ENCODE measurements at regions not wholly inside any gene's neighbourhood (a gene's known extent, or its start where the extent isn't known, plus 50 kb on each side); places are given as distances from the start of the nearest gene placed in this dataset.

GRCh38 chr22:47676685-47677084 lies 914.2 kb downstream of the TBC1D22A start:
- H3K9me3 ChIP-seq (ENCODE audit: control insufficient read depth, insufficient read depth, low read length) = no peaks in the 10 kb centered on the region
- TF ChIP-seq EZH2phosphoT487 (IDR thresholded peaks at IDR 0.05; ENCODE audit: borderline replicate concordance, low read length) (no peak), CTCF (IDR thresholded peaks at IDR 0.05; ENCODE audit: low read depth, low read length, poor library complexity, severe bottlenecking) (no peak)

GRCh38 chr22:47674600-47674999 lies 912.1 kb downstream of the TBC1D22A start:
- H3K4me3 ChIP-seq (ENCODE audit: low read length) = no peak overlapping the region
- no peaks in the 10 kb centered on the region for H3K27me3 ChIP-seq (ENCODE audit: control insufficient read depth, low read length)
- no peak overlapping the region for H3K27ac ChIP-seq (ENCODE audit: low read depth, low read length)
- H3K79me2 ChIP-seq (ENCODE audit: control insufficient read depth, low read length) = no peaks in the 10 kb centered on the region
- H3K4me1 ChIP-seq (ENCODE audit: control insufficient read depth, low read length) = no peaks in the 10 kb centered on the region
- no peaks in the 10 kb centered on the region for H3K36me3 ChIP-seq (ENCODE audit: control insufficient read depth, low read length)
- H3F3A ChIP-seq (ENCODE audit: control insufficient read depth, insufficient read depth) = no peaks in the 10 kb centered on the region
- H3K9me3 ChIP-seq (ENCODE audit: control insufficient read depth, insufficient read depth, low read length) = no peaks in the 10 kb centered on the region
- TF ChIP-seq CTCF (IDR thresholded peaks at IDR 0.05; ENCODE audit: low read depth, low read length, poor library complexity, severe bottlenecking) (no peak), EZH2phosphoT487 (IDR thresholded peaks at IDR 0.05; ENCODE audit: borderline replicate concordance, low read length) (no peak)
- no peak overlapping the region for H3K4me2 ChIP-seq (ENCODE audit: low read length)
- H3K9me2 ChIP-seq (replicated peaks; ENCODE audit: control insufficient read depth, low read length) = no peaks in the 10 kb centered on the region
- no peaks in the 10 kb centered on the region for H4K20me1 ChIP-seq (ENCODE audit: control insufficient read depth, insufficient read depth, low read depth, low read length)

More at GRCh38 chr22:47676685-47677084, 914.2 kb downstream of the TBC1D22A start:
- H3K4me1 ChIP-seq (ENCODE audit: control insufficient read depth, low read length) = no peaks in the 10 kb centered on the region
- no peaks in the 10 kb centered on the region for H3K79me2 ChIP-seq (ENCODE audit: control insufficient read depth, low read length)
- H3K9me2 ChIP-seq (replicated peaks; ENCODE audit: control insufficient read depth, low read length) = no peaks in the 10 kb centered on the region
- no peaks in the 10 kb centered on the region for H3K27me3 ChIP-seq (ENCODE audit: control insufficient read depth, low read length)
- no peaks in the 10 kb centered on the region for H4K20me1 ChIP-seq (ENCODE audit: control insufficient read depth, insufficient read depth, low read depth, low read length)
- H3F3A ChIP-seq (ENCODE audit: control insufficient read depth, insufficient read depth) = no peaks in the 10 kb centered on the region
- no peak overlapping the region for H3K4me3 ChIP-seq (ENCODE audit: low read length)
- no peaks in the 10 kb centered on the region for H3K36me3 ChIP-seq (ENCODE audit: control insufficient read depth, low read length)
- H3K27ac ChIP-seq (ENCODE audit: low read depth, low read length) = no peak overlapping the region
- no peak overlapping the region for H3K4me2 ChIP-seq (ENCODE audit: low read length)

- Histone ChIP-seq H4K20me1 (ENCODE audit: control insufficient read depth, insufficient read depth, low read depth, low read length) (no peaks in the 10 kb centered on the region), H3K9me3 (ENCODE audit: control insufficient read depth, insufficient read depth, low read length) (no peaks in the 10 kb centered on the region), H3K9me2 (replicated peaks; ENCODE audit: control insufficient read depth, low read length) (no peaks in the 10 kb centered on the region), H3K4me1 (ENCODE audit: control insufficient read depth, low read length) (no peaks in the 10 kb centered on the region), H3K4me3 (ENCODE audit: low read length) (no peak overlapping the region), H3K27me3 (ENCODE audit: control insufficient read depth, low read length) (no peaks in the 10 kb centered on the region), H3K27ac (ENCODE audit: low read depth, low read length) (no peak overlapping the region), H3F3A (ENCODE audit: control insufficient read depth, insufficient read depth) (no peaks in the 10 kb centered on the region), H3K4me2 (ENCODE audit: low read length) (no peak overlapping the region), H3K36me3 (ENCODE audit: control insufficient read depth, low read length) (no peaks in the 10 kb centered on the region), H3K79me2 (ENCODE audit: control insufficient read depth, low read length) (no peaks in the 10 kb centered on the region)
- TF ChIP-seq EZH2phosphoT487 (IDR thresholded peaks at IDR 0.05; ENCODE audit: borderline replicate concordance, low read length) = no peak
- no peak for TF ChIP-seq CTCF (IDR thresholded peaks at IDR 0.05; ENCODE audit: low read depth, low read length, poor library complexity, severe bottlenecking)
Measured at GRCh38 chr22:47673557-47673956, 911.1 kb downstream of the TBC1D22A start.
